ENCODE measurements at regions not wholly inside any gene's neighbourhood (a gene's known extent, or its start where the extent isn't known, plus 50 kb on each side); places are given as distances from the start of the nearest gene placed in this dataset.

GRCh38 chr11:29361369-29361768, 655.5 kb downstream of the KCNA4 start:
- H3K27me3 ChIP-seq (ENCODE audit: insufficient read depth, low read length), result no peaks in the 10 kb centered on the region
- H3K4me1 ChIP-seq (ENCODE audit: control insufficient read depth in 1 of 2, insufficient read depth in 2 of 2, low read length in 2 of 2), result no peaks in the 10 kb centered on the region
- H3K9ac ChIP-seq (ENCODE audit: low read length), result no peak overlapping the region
- no peaks in the 10 kb centered on the region for H3K79me2 ChIP-seq (ENCODE audit: control insufficient read depth, insufficient read depth, low read length, poor library complexity)
- no peaks in the 10 kb centered on the region for H3K36me3 ChIP-seq (ENCODE audit: control insufficient read depth in 1 of 2, insufficient read depth in 2 of 2, low read length in 2 of 2)
- no peak overlapping the region for H3K4ac ChIP-seq (ENCODE audit: low read depth, low read length)
- H2AFZ ChIP-seq (ENCODE audit: insufficient read depth, low read length, poor library complexity), result no peak overlapping the region
- H3K14ac ChIP-seq (ENCODE audit: low read length), result no peak overlapping the region
- H3K27ac ChIP-seq (ENCODE audit: low read depth, low read length), result no peak overlapping the region
- H2BK12ac ChIP-seq (ENCODE audit: low read length), result no peak overlapping the region
- H2AK5ac ChIP-seq (ENCODE audit: low read length), result no peak overlapping the region
- no peak overlapping the region for H4K91ac ChIP-seq (ENCODE audit: low read depth, low read length)
- H2BK120ac ChIP-seq (ENCODE audit: insufficient read depth, low read length, poor library complexity), result no peak overlapping the region
- no peak overlapping the region for H2BK5ac ChIP-seq (ENCODE audit: low read depth, low read length, poor library complexity)
- no peak for DNase-seq
- H4K12ac ChIP-seq (ENCODE audit: low read depth, low read length), result no peak overlapping the region
- no peaks in the 10 kb centered on the region for H3K79me1 ChIP-seq (ENCODE audit: low read length)
- no peak overlapping the region for H4K8ac ChIP-seq (ENCODE audit: low read depth, low read length)
- H3K4me3 ChIP-seq (ENCODE audit: low read depth, low read length), result no peak overlapping the region
- no peaks in the 10 kb centered on the region for H3K9me3 ChIP-seq (ENCODE audit: insufficient read depth, low read depth, low read length)
- no peak overlapping the region for H3K18ac ChIP-seq (ENCODE audit: low read length)
- WGBS (ENCODE audit: extremely low coverage, insufficient coverage, insufficient read length), result no CpG with 5 or more reads among the region's 1 CpG
- H3K4me2 ChIP-seq (ENCODE audit: low read length), result no peak overlapping the region
- no peak overlapping the region for H3K23ac ChIP-seq (ENCODE audit: low read length)

GRCh38 chr11:29353833-29354232, 663.0 kb downstream of the KCNA4 start:
- no peak overlapping the region for H3K18ac ChIP-seq (ENCODE audit: low read length)
- no peak overlapping the region for H2BK12ac ChIP-seq (ENCODE audit: low read length)
- H3K4me2 ChIP-seq (ENCODE audit: low read length), result no peak overlapping the region
- H2BK5ac ChIP-seq (ENCODE audit: low read depth, low read length, poor library complexity), result no peak overlapping the region
- no peak overlapping the region for H3K14ac ChIP-seq (ENCODE audit: low read length)
- H4K8ac ChIP-seq (ENCODE audit: low read depth, low read length), result no peak overlapping the region
- H3K23ac ChIP-seq (ENCODE audit: low read length), result no peak overlapping the region
- H2BK120ac ChIP-seq (ENCODE audit: insufficient read depth, low read length, poor library complexity), result no peak overlapping the region
- H3K36me3 ChIP-seq (ENCODE audit: control insufficient read depth in 1 of 2, insufficient read depth in 2 of 2, low read length in 2 of 2), result no peaks in the 10 kb centered on the region
- no peaks in the 10 kb centered on the region for H3K9me3 ChIP-seq (ENCODE audit: insufficient read depth, low read depth, low read length)
- no peak overlapping the region for H2AK5ac ChIP-seq (ENCODE audit: low read length)
- no peaks in the 10 kb centered on the region for H3K27me3 ChIP-seq (ENCODE audit: insufficient read depth, low read length)
- H3K4ac ChIP-seq (ENCODE audit: low read depth, low read length), result no peak overlapping the region
- no peaks in the 10 kb centered on the region for H3K79me1 ChIP-seq (ENCODE audit: low read length)
- no peak for DNase-seq
- WGBS (ENCODE audit: extremely low coverage, insufficient coverage, insufficient read length), result no CpG with 5 or more reads among the region's 1 CpG
- H3K4me1 ChIP-seq (ENCODE audit: control insufficient read depth in 1 of 2, insufficient read depth in 2 of 2, low read length in 2 of 2), result no peaks in the 10 kb centered on the region
- H3K79me2 ChIP-seq (ENCODE audit: control insufficient read depth, insufficient read depth, low read length, poor library complexity), result no peaks in the 10 kb centered on the region
- H3K27ac ChIP-seq (ENCODE audit: low read depth, low read length), result no peak overlapping the region
- no peak overlapping the region for H4K91ac ChIP-seq (ENCODE audit: low read depth, low read length)
- H2AFZ ChIP-seq (ENCODE audit: insufficient read depth, low read length, poor library complexity), result no peak overlapping the region
- no peak overlapping the region for H4K12ac ChIP-seq (ENCODE audit: low read depth, low read length)
- no peak overlapping the region for H3K4me3 ChIP-seq (ENCODE audit: low read depth, low read length)
- H3K9ac ChIP-seq (ENCODE audit: low read length), result no peak overlapping the region

GRCh38 chr11:29352273-29352795, 664.5 kb downstream of the KCNA4 start:
- H3K14ac ChIP-seq (ENCODE audit: low read length), result no peak overlapping the region
- WGBS (ENCODE audit: extremely low coverage, insufficient coverage, insufficient read length), result no CpG with 5 or more reads among the region's 3 CpGs
- DNase-seq, result no peak

GRCh38 chr11:29351301-29351873, 665.4 kb downstream of the KCNA4 start:
- no peak overlapping the region for H3K4me2 ChIP-seq (ENCODE audit: low read length)
- no peak overlapping the region for H3K14ac ChIP-seq (ENCODE audit: low read length)
- WGBS (ENCODE audit: extremely low coverage, insufficient coverage, insufficient read length), result no CpG with 5 or more reads among the region's 1 CpG

More at GRCh38 chr11:29352273-29352795, 664.5 kb downstream of the KCNA4 start:
- Histone ChIP-seq H2AFZ (ENCODE audit: insufficient read depth, low read length, poor library complexity) (no peak overlapping the region), H2BK5ac (ENCODE audit: low read depth, low read length, poor library complexity) (no peak overlapping the region), H3K9ac (ENCODE audit: low read length) (no peak overlapping the region), H2BK120ac (ENCODE audit: insufficient read depth, low read length, poor library complexity) (no peak overlapping the region), H3K27me3 (ENCODE audit: insufficient read depth, low read length) (no peaks in the 10 kb centered on the region), H3K9me3 (ENCODE audit: insufficient read depth, low read depth, low read length) (no peaks in the 10 kb centered on the region), H3K23ac (ENCODE audit: low read length) (no peak overlapping the region), H3K4me2 (ENCODE audit: low read length) (no peak overlapping the region), H3K18ac (ENCODE audit: low read length) (no peak overlapping the region), H4K8ac (ENCODE audit: low read depth, low read length) (no peak overlapping the region), H3K4me3 (ENCODE audit: low read depth, low read length) (no peak overlapping the region), H3K4me1 (ENCODE audit: control insufficient read depth in 1 of 2, insufficient read depth in 2 of 2, low read length in 2 of 2) (no peaks in the 10 kb centered on the region), H4K91ac (ENCODE audit: low read depth, low read length) (no peak overlapping the region), H4K12ac (ENCODE audit: low read depth, low read length) (no peak overlapping the region), H3K36me3 (ENCODE audit: control insufficient read depth in 1 of 2, insufficient read depth in 2 of 2, low read length in 2 of 2) (no peaks in the 10 kb centered on the region), H3K79me2 (ENCODE audit: control insufficient read depth, insufficient read depth, low read length, poor library complexity) (no peaks in the 10 kb centered on the region), H2BK12ac (ENCODE audit: low read length) (no peak overlapping the region), H2AK5ac (ENCODE audit: low read length) (no peak overlapping the region), H3K4ac (ENCODE audit: low read depth, low read length) (no peak overlapping the region), H3K27ac (ENCODE audit: low read depth, low read length) (no peak overlapping the region), H3K79me1 (ENCODE audit: low read length) (no peaks in the 10 kb centered on the region)

More at GRCh38 chr11:29351301-29351873, 665.4 kb downstream of the KCNA4 start:
- Histone ChIP-seq H2AFZ (ENCODE audit: insufficient read depth, low read length, poor library complexity) (no peak overlapping the region), H4K8ac (ENCODE audit: low read depth, low read length) (no peak overlapping the region), H3K4ac (ENCODE audit: low read depth, low read length) (no peak overlapping the region), H3K23ac (ENCODE audit: low read length) (no peak overlapping the region), H3K4me3 (ENCODE audit: low read depth, low read length) (no peak overlapping the region), H4K91ac (ENCODE audit: low read depth, low read length) (no peak overlapping the region), H3K18ac (ENCODE audit: low read length) (no peak overlapping the region), H3K36me3 (ENCODE audit: control insufficient read depth in 1 of 2, insufficient read depth in 2 of 2, low read length in 2 of 2) (no peaks in the 10 kb centered on the region), H3K27ac (ENCODE audit: low read depth, low read length) (no peak overlapping the region), H3K79me2 (ENCODE audit: control insufficient read depth, insufficient read depth, low read length, poor library complexity) (no peaks in the 10 kb centered on the region), H2BK12ac (ENCODE audit: low read length) (no peak overlapping the region), H3K4me1 (ENCODE audit: control insufficient read depth in 1 of 2, insufficient read depth in 2 of 2, low read length in 2 of 2) (no peaks in the 10 kb centered on the region), H3K9ac (ENCODE audit: low read length) (no peak overlapping the region), H3K9me3 (ENCODE audit: insufficient read depth, low read depth, low read length) (no peaks in the 10 kb centered on the region), H2BK5ac (ENCODE audit: low read depth, low read length, poor library complexity) (no peak overlapping the region), H2BK120ac (ENCODE audit: insufficient read depth, low read length, poor library complexity) (no peak overlapping the region), H4K12ac (ENCODE audit: low read depth, low read length) (no peak overlapping the region), H2AK5ac (ENCODE audit: low read length) (no peak overlapping the region), H3K79me1 (ENCODE audit: low read length) (no peaks in the 10 kb centered on the region), H3K27me3 (ENCODE audit: insufficient read depth, low read length) (no peaks in the 10 kb centered on the region)
- DNase-seq, result no peak

All from trophoblast cell (in vitro differentiated cells and primary cell).